Heart left ventricle (tissue), 13 donors: ENCODE measurements at regions not wholly inside any gene's neighbourhood (a gene's known extent, or its start where the extent isn't known, plus 50 kb on each side); places are given as distances from the start of the nearest gene placed in this dataset.

Experiments
- POLR2A ChIP-seq, 2 donors: fragments of 450-650 bp; IDR thresholded peaks; one replicate each; pipeline ENCODE4 v1.6.1; 2017; ENCODE audit warnings: antibody characterized with exemption in 2 of 2, mild to moderate bottlenecking in 2 of 2, moderate library complexity in 2 of 2
- TF ChIP-seq, protein P1 (sequence below), 12 donors: fragments of 200-600 bp; sonication (generic) in 4 of 12; IDR thresholded peaks; one replicate each; pipeline versions ENCODE4 v1.5.0 to v1.8.0; 2018 to 2022; ENCODE audit warnings: antibody characterized with exemption in 12 of 12, mild to moderate bottlenecking in 5 of 12
- donor health status: ischemic (EF 13 %, LVEDD 7.1; RV severe dilation, severe dysfunction).
- donor health status: DM: no; HTN: yes; CAD: no.
- donor health status: DM: no; HTN: no; CAD: no.
- donor health status: ischemic (EF 25% LVEDD 6.9; RV normal size, moderate dysfunction).
- donor health status: ischemic (EF 25% LVEDD 5.7; RV mildly dilated, moderate dysfunction).
- donor health status: ischemic (EF 35%, LVEDD 5.7; RV mildly dilated, moderate dysfunction).
- donor health status: nonischemic (EF 11% LVEDD 7.7; RV severe dilation, severe dysfunction).
- donor health status: DM: yes; HTN: yes; CAD: no.
- donor health status: PGD.
- donor health status: ischemic (EF 29% LVEDD 5.4; RV normal size, mild dysfunction).
- donor health status: nonischemic (EF 23%, LVEDD 6.1; RV moderate dilation, normal function).

DNA sequence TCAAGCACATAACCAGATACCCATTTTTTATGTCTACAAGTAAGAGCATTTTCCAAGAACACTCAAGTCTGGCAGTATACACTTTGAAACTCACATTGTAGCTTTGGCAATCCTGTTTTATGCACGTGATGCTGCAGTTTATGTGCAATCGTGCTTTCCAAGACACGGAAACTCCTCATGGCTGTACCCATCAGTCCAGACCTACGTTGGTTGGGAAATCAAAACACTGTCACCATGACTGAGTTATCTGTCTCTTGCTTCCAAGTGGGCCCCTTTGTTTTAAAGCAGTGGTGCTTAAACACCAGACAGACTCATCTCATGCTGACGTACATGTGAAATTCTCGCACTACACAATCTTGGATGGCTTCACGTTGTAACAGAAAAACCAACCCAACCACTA, 192.8 kb downstream of the LTN1 start:
- no peak for TF ChIP-seq POLR2A (IDR thresholded peaks at IDR 0.05)
- TF ChIP-seq, protein P1, sequence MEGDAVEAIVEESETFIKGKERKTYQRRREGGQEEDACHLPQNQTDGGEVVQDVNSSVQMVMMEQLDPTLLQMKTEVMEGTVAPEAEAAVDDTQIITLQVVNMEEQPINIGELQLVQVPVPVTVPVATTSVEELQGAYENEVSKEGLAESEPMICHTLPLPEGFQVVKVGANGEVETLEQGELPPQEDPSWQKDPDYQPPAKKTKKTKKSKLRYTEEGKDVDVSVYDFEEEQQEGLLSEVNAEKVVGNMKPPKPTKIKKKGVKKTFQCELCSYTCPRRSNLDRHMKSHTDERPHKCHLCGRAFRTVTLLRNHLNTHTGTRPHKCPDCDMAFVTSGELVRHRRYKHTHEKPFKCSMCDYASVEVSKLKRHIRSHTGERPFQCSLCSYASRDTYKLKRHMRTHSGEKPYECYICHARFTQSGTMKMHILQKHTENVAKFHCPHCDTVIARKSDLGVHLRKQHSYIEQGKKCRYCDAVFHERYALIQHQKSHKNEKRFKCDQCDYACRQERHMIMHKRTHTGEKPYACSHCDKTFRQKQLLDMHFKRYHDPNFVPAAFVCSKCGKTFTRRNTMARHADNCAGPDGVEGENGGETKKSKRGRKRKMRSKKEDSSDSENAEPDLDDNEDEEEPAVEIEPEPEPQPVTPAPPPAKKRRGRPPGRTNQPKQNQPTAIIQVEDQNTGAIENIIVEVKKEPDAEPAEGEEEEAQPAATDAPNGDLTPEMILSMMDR (IDR thresholded peaks at IDR 0.05) = no peak
